ENCODE measurements at regions not wholly inside any gene's neighbourhood (a gene's known extent, or its start where the extent isn't known, plus 50 kb on each side); places are given as distances from the start of the nearest gene placed in this dataset.
A peak's percentile ranks its signal among the peaks of the same experiment; 100 is the strongest.

- H3K4me3 ChIP-seq (ENCODE audit: low read depth, low read length), result no peak overlapping the region
- no peak for DNase-seq (ENCODE audit: low read depth)
Measured at GRCh38 chr4:185958094-185958747, 110.7 kb upstream of the TLR3 start.

- DNase-seq (ENCODE audit: low read depth), result no peak
- H3K4me3 ChIP-seq (ENCODE audit: low read depth, low read length), result no peak overlapping the region
Measured at GRCh38 chr4:185965426-185966384, 103.3 kb upstream of the TLR3 start.

GRCh38 chr4:185966549-185966948 lies 102.4 kb upstream of the TLR3 start:
- no peak overlapping the region for H3K4me3 ChIP-seq (ENCODE audit: low read depth, low read length)
- no peak for DNase-seq (ENCODE audit: low read depth)

GRCh38 chr4:185966997-185967775 lies 101.8 kb upstream of the TLR3 start:
- no peak for DNase-seq (ENCODE audit: low read depth)
- H3K4me3 ChIP-seq (ENCODE audit: low read depth, low read length), result no peak overlapping the region

GRCh38 chr4:185969657-185970056 lies 99.3 kb upstream of the TLR3 start:
- no peak for DNase-seq (ENCODE audit: low read depth)
- no peak overlapping the region for H3K4me3 ChIP-seq (ENCODE audit: low read depth, low read length)

- no peak overlapping the region for H3K4me3 ChIP-seq (ENCODE audit: low read depth, low read length)
- DNase-seq (ENCODE audit: low read depth), result peak; percentile 65
Measured at GRCh38 chr4:185987961-185988627, 80.9 kb upstream of the TLR3 start.

- no peak for DNase-seq (ENCODE audit: low read depth)
- no peak overlapping the region for H3K4me3 ChIP-seq (ENCODE audit: low read depth, low read length)
Measured at GRCh38 chr4:185991770-185992169, 77.2 kb upstream of the TLR3 start.

- H3K4me3 ChIP-seq (ENCODE audit: low read depth, low read length), result no peak overlapping the region
- DNase-seq (ENCODE audit: low read depth), result no peak
Measured at GRCh38 chr4:185992585-185992984, 76.4 kb upstream of the TLR3 start.

GRCh38 chr4:185993328-185993973 lies 75.5 kb upstream of the TLR3 start:
- no peak overlapping the region for H3K4me3 ChIP-seq (ENCODE audit: low read depth, low read length)
- DNase-seq (ENCODE audit: low read depth), result no peak

GRCh38 chr4:185994750-185995149 lies 74.2 kb upstream of the TLR3 start:
- DNase-seq (ENCODE audit: low read depth), result no peak
- H3K4me3 ChIP-seq (ENCODE audit: low read depth, low read length), result no peak overlapping the region

- no peak for DNase-seq (ENCODE audit: low read depth)
- no peak overlapping the region for H3K4me3 ChIP-seq (ENCODE audit: low read depth, low read length)
Measured at GRCh38 chr4:185995665-185996064, 73.3 kb upstream of the TLR3 start.

GRCh38 chr4:185997296-185997695 lies 71.7 kb upstream of the TLR3 start:
- H3K4me3 ChIP-seq (ENCODE audit: low read depth, low read length), result no peak overlapping the region
- no peak for DNase-seq (ENCODE audit: low read depth)

- no peak for DNase-seq (ENCODE audit: low read depth)
- no peak overlapping the region for H3K4me3 ChIP-seq (ENCODE audit: low read depth, low read length)
Measured at GRCh38 chr4:185998791-185999190, 70.2 kb upstream of the TLR3 start.

GRCh38 chr4:185999207-185999606 lies 69.7 kb upstream of the TLR3 start:
- DNase-seq (ENCODE audit: low read depth), result no peak
- no peak overlapping the region for H3K4me3 ChIP-seq (ENCODE audit: low read depth, low read length)

- no peak overlapping the region for H3K4me3 ChIP-seq (ENCODE audit: low read depth, low read length)
- DNase-seq (ENCODE audit: low read depth), result no peak
Measured at GRCh38 chr4:186002853-186003252, 66.1 kb upstream of the TLR3 start.

- H3K4me3 ChIP-seq (ENCODE audit: low read depth, low read length), result no peak overlapping the region
- DNase-seq (ENCODE audit: low read depth), result no peak
Measured at GRCh38 chr4:186003746-186004145, 65.2 kb upstream of the TLR3 start.

- DNase-seq (ENCODE audit: low read depth), result no peak
- H3K4me3 ChIP-seq (ENCODE audit: low read depth, low read length), result no peak overlapping the region
Measured at GRCh38 chr4:186008057-186008456, 60.9 kb upstream of the TLR3 start.

GRCh38 chr4:186009976-186010375 lies 59.0 kb upstream of the TLR3 start:
- no peak overlapping the region for H3K4me3 ChIP-seq (ENCODE audit: low read depth, low read length)
- DNase-seq (ENCODE audit: low read depth), result no peak

GRCh38 chr4:186010821-186011220 lies 58.1 kb upstream of the TLR3 start:
- DNase-seq (ENCODE audit: low read depth), result no peak
- no peak overlapping the region for H3K4me3 ChIP-seq (ENCODE audit: low read depth, low read length)

All from skeletal muscle cell (primary cell).